Cardiac muscle cell (in vitro differentiated cells and primary cell): ENCODE measurements at regions not wholly inside any gene's neighbourhood (a gene's known extent, or its start where the extent isn't known, plus 50 kb on each side); places are given as distances from the start of the nearest gene placed in this dataset.

Experiments used
- DNase-seq, 2 donors: peaks; one replicate each; pipeline versions ENCODE4 v3.0.0 to v3.0.0-alpha.2; 2010 to 2017; ENCODE audit warnings: low read depth in 1 of 2, low spot score in 1 of 2
- H3K27ac ChIP-seq: fragments of 200-600 bp; sonication (generic); 2 replicates; pipeline ENCODE4 v1.5.1; 2016
- H3K27me3 ChIP-seq: fragments of 200-600 bp; sonication (generic); 2 replicates; pipeline ENCODE4 v1.6.0; 2016; ENCODE audit warnings: control low read depth
- H3K36me3 ChIP-seq: fragments of 200-600 bp; sonication (generic); 2 replicates; pipeline ENCODE4 v1.5.1; 2016; ENCODE audit warnings: control low read depth
- H3K4me1 ChIP-seq: fragments of 200-600 bp; sonication (generic); 2 replicates; pipeline ENCODE4 v1.8.1; 2017; ENCODE audit warnings: low read depth, mild to moderate bottlenecking, mixed run types
- H3K4me3 ChIP-seq: fragments of 200-600 bp; sonication (generic); 2 replicates; pipeline ENCODE4 v1.5.1; 2016; ENCODE audit warnings: mild to moderate bottlenecking
- H3K9me3 ChIP-seq: fragments of 200-600 bp; sonication (generic); 2 replicates; pipeline ENCODE4 v1.5.1; 2017; ENCODE audit warnings: low read depth, mild to moderate bottlenecking, control low read depth
- TF ChIP-seq, protein P1 (sequence below): IDR thresholded peaks from 2 replicates; pipeline ENCODE4 v1.5.1; 2012; ENCODE audit warnings: low read depth, mild to moderate bottlenecking, low read length

DNA sequence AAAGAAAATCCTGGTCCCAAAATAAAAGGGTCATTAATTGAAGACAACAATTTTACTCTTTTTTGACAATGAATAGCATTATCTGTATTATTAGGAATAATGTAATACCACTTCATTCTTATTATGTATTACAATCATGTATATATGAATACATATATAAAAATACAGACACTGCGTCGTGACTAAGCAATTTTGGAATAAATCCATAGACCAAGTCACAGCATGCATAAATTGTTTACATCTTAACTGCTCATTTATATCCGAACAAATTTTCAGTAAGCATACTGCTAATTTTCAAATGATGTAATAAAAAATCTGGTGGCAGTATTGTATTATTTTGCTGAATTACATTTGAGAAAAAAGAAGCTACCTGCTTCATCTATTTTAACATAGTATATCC lies 321.6 kb upstream of the PITX2 start:
- Histone ChIP-seq H3K4me3 (no peak overlapping the region), H3K4me1 (no peaks in the 10 kb centered on the region), H3K27me3 (no peaks in the 10 kb centered on the region), H3K27ac (no peak overlapping the region), H3K9me3 (no peaks in the 10 kb centered on the region), H3K36me3 (no peaks in the 10 kb centered on the region)
- no peak for DNase-seq
- TF ChIP-seq, protein P1, sequence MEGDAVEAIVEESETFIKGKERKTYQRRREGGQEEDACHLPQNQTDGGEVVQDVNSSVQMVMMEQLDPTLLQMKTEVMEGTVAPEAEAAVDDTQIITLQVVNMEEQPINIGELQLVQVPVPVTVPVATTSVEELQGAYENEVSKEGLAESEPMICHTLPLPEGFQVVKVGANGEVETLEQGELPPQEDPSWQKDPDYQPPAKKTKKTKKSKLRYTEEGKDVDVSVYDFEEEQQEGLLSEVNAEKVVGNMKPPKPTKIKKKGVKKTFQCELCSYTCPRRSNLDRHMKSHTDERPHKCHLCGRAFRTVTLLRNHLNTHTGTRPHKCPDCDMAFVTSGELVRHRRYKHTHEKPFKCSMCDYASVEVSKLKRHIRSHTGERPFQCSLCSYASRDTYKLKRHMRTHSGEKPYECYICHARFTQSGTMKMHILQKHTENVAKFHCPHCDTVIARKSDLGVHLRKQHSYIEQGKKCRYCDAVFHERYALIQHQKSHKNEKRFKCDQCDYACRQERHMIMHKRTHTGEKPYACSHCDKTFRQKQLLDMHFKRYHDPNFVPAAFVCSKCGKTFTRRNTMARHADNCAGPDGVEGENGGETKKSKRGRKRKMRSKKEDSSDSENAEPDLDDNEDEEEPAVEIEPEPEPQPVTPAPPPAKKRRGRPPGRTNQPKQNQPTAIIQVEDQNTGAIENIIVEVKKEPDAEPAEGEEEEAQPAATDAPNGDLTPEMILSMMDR: no peak

DNA sequence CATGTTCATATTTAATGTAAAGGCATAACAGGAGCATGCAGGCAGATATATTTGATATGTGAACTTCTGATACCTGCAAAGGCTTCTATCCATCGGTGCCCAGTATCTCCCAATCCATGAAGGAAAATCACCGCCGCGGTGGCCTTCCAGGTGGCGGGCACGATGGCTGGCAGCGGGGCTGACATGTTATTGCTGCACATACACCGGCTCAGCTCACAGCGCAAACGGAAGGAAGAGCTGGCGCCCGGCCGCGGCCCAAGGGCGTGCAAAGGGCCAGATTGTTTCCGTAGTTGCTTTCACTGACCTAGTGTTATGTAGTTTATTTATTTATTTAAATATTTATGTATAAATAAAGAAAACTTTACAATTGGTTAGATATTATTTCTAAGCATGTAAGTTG lies 322.7 kb upstream of the PITX2 start:
- no peaks in the 10 kb centered on the region for H3K4me1 ChIP-seq
- no peak for DNase-seq
- TF ChIP-seq, protein P1: no peak
- no peaks in the 10 kb centered on the region for H3K27me3 ChIP-seq
- no peaks in the 10 kb centered on the region for H3K9me3 ChIP-seq
- H3K36me3 ChIP-seq: no peaks in the 10 kb centered on the region
- no peak overlapping the region for H3K4me3 ChIP-seq
- no peak overlapping the region for H3K27ac ChIP-seq

DNA sequence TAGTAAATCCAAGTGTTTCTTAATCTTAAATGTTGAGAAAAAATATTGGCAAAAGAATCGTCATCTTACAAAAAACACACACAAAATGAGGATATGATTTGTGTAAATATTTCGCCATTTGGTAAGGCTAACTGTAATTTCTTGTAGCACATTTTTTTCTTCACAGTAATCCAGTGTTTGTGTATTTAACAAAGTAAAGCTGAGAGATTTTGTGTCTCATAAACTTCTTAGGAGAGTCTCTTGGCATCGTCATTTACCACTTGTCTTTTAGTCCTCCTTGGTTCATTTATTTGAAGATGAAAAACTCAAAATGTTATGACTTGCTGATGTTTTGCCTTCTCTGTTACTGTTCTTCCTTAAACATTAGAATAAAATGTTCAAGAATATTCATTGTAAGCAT lies 326.7 kb upstream of the PITX2 start:
- Histone ChIP-seq H3K9me3 (no peaks in the 10 kb centered on the region), H3K27me3 (no peaks in the 10 kb centered on the region), H3K27ac (no peak overlapping the region), H3K4me3 (no peak overlapping the region), H3K36me3 (no peaks in the 10 kb centered on the region), H3K4me1 (no peaks in the 10 kb centered on the region)
- DNase-seq: no peak
- TF ChIP-seq, protein P1: no peak

DNA sequence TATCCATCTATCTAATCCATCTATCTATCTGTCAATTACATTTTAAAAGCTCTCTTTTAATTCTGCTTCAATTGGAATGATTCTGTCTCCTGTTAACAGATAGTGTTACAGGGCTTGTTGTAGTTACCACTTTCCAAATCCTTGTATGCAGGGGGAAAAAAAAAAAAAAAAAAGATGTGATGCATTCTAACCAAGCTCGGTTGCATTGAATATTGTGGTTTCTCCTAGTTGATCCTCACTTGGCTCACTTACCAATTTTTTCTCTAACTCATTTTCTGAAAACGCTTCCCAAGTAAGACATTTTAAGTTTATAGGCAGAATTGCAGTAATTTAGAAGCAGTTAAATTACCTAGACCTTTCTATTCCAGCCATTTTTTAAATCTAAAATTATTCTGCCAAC lies 327.9 kb upstream of the PITX2 start:
- Histone ChIP-seq H3K27ac (no peak overlapping the region), H3K4me1 (no peaks in the 10 kb centered on the region), H3K4me3 (no peak overlapping the region), H3K9me3 (no peaks in the 10 kb centered on the region), H3K36me3 (no peaks in the 10 kb centered on the region), H3K27me3 (no peaks in the 10 kb centered on the region)
- TF ChIP-seq, protein P1: no peak
- DNase-seq: no peak

DNA sequence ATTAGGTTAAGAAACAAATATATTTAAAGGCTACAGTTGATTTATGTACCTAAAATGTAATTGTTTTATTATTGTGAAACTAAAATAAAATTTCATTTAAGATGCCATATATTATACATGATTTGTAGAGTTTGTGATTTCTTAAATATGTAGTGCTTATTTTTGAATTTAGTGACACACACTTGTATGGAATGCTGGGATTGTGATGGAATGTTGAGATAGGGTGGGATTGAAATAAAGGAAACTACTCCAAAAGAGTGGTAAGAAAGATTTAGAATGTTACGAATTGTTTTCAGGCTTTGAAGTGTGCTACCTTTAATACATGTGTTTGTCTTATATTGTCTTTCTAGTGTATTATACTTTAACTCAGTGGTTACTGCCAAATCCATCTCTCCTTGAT lies 330.3 kb upstream of the PITX2 start:
- DNase-seq: no peak
- Histone ChIP-seq H3K27ac (no peak overlapping the region), H3K9me3 (no peaks in the 10 kb centered on the region), H3K4me3 (no peak overlapping the region), H3K36me3 (no peaks in the 10 kb centered on the region), H3K4me1 (no peaks in the 10 kb centered on the region), H3K27me3 (no peaks in the 10 kb centered on the region)
- TF ChIP-seq, protein P1: no peak

DNA sequence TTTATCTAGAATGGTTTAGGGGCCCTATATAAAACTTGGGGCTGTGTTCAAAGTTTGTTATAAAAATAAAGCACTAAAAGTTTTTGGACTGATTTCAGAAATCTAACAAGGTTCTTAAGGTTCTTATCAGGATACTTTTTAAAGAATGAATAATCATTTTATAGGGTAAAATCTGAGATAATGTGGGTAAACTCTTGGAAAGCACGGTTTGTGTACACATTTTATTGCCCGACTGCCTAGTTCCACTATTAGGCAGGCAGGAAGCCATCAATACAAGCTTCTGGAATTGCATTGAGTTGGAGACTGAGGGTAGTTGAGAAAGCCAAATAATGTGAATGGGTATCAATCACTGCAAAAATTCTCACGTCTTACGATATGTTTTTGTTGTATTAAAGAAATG lies 331.0 kb upstream of the PITX2 start:
- no peaks in the 10 kb centered on the region for H3K36me3 ChIP-seq
- no peak overlapping the region for H3K4me3 ChIP-seq
- H3K9me3 ChIP-seq: no peaks in the 10 kb centered on the region
- H3K27me3 ChIP-seq: no peaks in the 10 kb centered on the region
- no peak for DNase-seq
- no peaks in the 10 kb centered on the region for H3K4me1 ChIP-seq
- TF ChIP-seq, protein P1: no peak
- H3K27ac ChIP-seq: no peak overlapping the region
